PC-9 (cell line): ENCODE measurements at regions not wholly inside any gene's neighbourhood (a gene's known extent, or its start where the extent isn't known, plus 50 kb on each side); places are given as distances from the start of the nearest gene placed in this dataset.
"Not testable (repeated sequence)": the region's sequence is repeated elsewhere in the genome, so short reads cannot be mapped to it uniquely, and the experiment has no call there.

Source experiments
- EZH2 ChIP-seq: fragments of 200-600 bp; sonication (generic); IDR thresholded peaks from 2 replicates; pipeline ENCODE4 v1.8.0; 2017; ENCODE audit warnings: antibody characterized with exemption, low read depth
- TF ChIP-seq, protein P1 (sequence below): fragments of 200-600 bp; sonication (generic); conservative IDR thresholded peaks from 2 replicates; pipeline ENCODE4 v1.6.1; 2017; ENCODE audit warnings: mixed run types, antibody characterized with exemption, mild to moderate bottlenecking, moderate library complexity

DNA sequence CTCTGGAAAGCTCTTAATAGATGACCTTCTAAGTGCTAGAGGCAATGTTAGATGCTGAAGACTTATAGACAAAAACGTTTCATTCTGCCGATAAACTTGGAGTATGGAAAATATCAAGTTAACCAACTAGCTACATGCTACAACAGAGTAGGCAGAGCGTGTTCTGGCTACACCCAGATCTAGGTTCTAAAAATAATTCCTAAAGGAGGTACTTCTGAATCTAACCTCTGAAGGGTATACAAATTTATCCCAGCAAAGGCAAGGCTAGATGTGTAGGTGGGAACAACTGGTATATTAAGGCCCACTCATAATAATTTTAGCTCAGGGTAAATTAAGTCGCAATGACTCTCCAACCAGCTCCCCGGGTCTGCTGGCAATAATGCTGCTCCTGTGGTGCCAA is 67.6 kb upstream of the NBPF26 start:
- TF ChIP-seq, protein P1, sequence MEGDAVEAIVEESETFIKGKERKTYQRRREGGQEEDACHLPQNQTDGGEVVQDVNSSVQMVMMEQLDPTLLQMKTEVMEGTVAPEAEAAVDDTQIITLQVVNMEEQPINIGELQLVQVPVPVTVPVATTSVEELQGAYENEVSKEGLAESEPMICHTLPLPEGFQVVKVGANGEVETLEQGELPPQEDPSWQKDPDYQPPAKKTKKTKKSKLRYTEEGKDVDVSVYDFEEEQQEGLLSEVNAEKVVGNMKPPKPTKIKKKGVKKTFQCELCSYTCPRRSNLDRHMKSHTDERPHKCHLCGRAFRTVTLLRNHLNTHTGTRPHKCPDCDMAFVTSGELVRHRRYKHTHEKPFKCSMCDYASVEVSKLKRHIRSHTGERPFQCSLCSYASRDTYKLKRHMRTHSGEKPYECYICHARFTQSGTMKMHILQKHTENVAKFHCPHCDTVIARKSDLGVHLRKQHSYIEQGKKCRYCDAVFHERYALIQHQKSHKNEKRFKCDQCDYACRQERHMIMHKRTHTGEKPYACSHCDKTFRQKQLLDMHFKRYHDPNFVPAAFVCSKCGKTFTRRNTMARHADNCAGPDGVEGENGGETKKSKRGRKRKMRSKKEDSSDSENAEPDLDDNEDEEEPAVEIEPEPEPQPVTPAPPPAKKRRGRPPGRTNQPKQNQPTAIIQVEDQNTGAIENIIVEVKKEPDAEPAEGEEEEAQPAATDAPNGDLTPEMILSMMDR, result not testable (repeated sequence)
- TF ChIP-seq EZH2, result not testable (repeated sequence)
